IMR-90 (cell line): ENCODE measurements at regions not wholly inside any gene's neighbourhood (a gene's known extent, or its start where the extent isn't known, plus 50 kb on each side); places are given as distances from the start of the nearest gene placed in this dataset.

Experiments used
- ATAC-seq: fragments of 200-7000 bp; cut with Tn5 transposase; 2 replicates; pipeline ENCODE4 v1.9.1; 2020; ENCODE audit warnings: low read depth, mild to moderate bottlenecking, moderate library complexity
- BruUV-seq: library from RNA; stranded (reverse); fragments of 400-500 nt; replicated peaks from 2 replicates; lab custom pipeline; 2021; lab: Mats Ljungman, UMichigan
- CTCF ChIA-PET: fragments of 300-600 bp; formaldehyde crosslinking; extraction: SDS; loops from one replicate; lab custom pipeline; 2021; ENCODE audit warnings: antibody characterized with exemption; lab: Yijun Ruan, JAX
- POLR2A ChIA-PET: fragments of 300-600 bp; sonication (Branson Sonifier 250); formaldehyde crosslinking; loops from one replicate; lab custom pipeline; 2022; ENCODE audit warnings: antibody characterized with exemption; ENCODE audit not compliant: unreplicated experiment; lab: Charles Lee
- DNase-seq: peaks from one replicate; pipeline ENCODE4 v3.0.0; 2013
- H2AFZ ChIP-seq: replicated peaks from 2 replicates; pipeline ENCODE3; 2013; ENCODE audit warnings: low read length, mild to moderate bottlenecking; ENCODE audit not compliant: poor library complexity
- H2AK5ac ChIP-seq: 2 replicates; pipeline ENCODE4 v1.6.1; 2013; ENCODE audit warnings: low read depth, low read length, inconsistent platforms
- H2AK9ac ChIP-seq: replicated peaks from 2 replicates; pipeline ENCODE3; 2013; ENCODE audit warnings: mild to moderate bottlenecking, low read depth, low read length, moderate library complexity; ENCODE audit not compliant: poor library complexity
- H2BK120ac ChIP-seq: 2 replicates; pipeline ENCODE4 v1.6.1; 2013; ENCODE audit warnings: low read depth, low read length, inconsistent platforms
- H2BK15ac ChIP-seq: 3 replicates; pipeline ENCODE4 v1.6.1; 2013; ENCODE audit warnings: low read depth, low read length, inconsistent platforms
- H2BK20ac ChIP-seq: 2 replicates; pipeline ENCODE4 v1.6.1; 2013; ENCODE audit warnings: low read depth, mild to moderate bottlenecking, inconsistent platforms, low read length, moderate library complexity
- H2BK5ac ChIP-seq: 2 replicates; pipeline ENCODE4 v1.6.1; 2013; ENCODE audit warnings: mild to moderate bottlenecking, low read depth, low read length, inconsistent platforms; ENCODE audit not compliant: poor library complexity, severe bottlenecking
- H3K14ac ChIP-seq: replicated peaks from 2 replicates; pipeline ENCODE4 v1.6.1; 2013; ENCODE audit warnings: low read depth, low read length, inconsistent platforms
- H3K18ac ChIP-seq: 2 replicates; pipeline ENCODE4 v1.6.1; 2013; ENCODE audit warnings: low read depth, low read length, control low read depth
- H3K23ac ChIP-seq: 2 replicates; pipeline ENCODE4 v1.6.1; 2013; ENCODE audit warnings: low read depth, low read length, inconsistent platforms
- H3K27ac ChIP-seq: 2 replicates; pipeline ENCODE4 v1.5.1; 2013; ENCODE audit warnings: mild to moderate bottlenecking, control low read depth, low read length; ENCODE audit not compliant: insufficient read depth
- H3K27me3 ChIP-seq: 2 replicates; pipeline ENCODE4 v1.6.1; 2013; ENCODE audit warnings: low read length; ENCODE audit not compliant: control insufficient read depth, insufficient read depth
- H3K36me3 ChIP-seq: 2 replicates; pipeline ENCODE4 v1.6.1; 2013; ENCODE audit warnings: low read length, mixed read lengths; ENCODE audit not compliant: control insufficient read depth, insufficient read depth
- H3K4ac ChIP-seq: 2 replicates; pipeline ENCODE4 v1.6.1; 2013; ENCODE audit warnings: low read depth, low read length, inconsistent platforms
- H3K4me1 ChIP-seq: 2 replicates; pipeline ENCODE4 v1.6.1; 2013; ENCODE audit warnings: low read length, mixed read lengths; ENCODE audit not compliant: control insufficient read depth, insufficient read depth
- H3K4me2 ChIP-seq: 2 replicates; pipeline ENCODE4 v1.6.1; 2013; ENCODE audit warnings: low read depth, mild to moderate bottlenecking, control low read depth, low read length, moderate library complexity
- H3K4me3 ChIP-seq: 2 replicates; pipeline ENCODE4 v1.5.1; 2013; ENCODE audit warnings: low read depth, mild to moderate bottlenecking, control low read depth, low read length, moderate library complexity; ENCODE audit not compliant: insufficient read depth
- H3K56ac ChIP-seq: 2 replicates; pipeline ENCODE4 v1.6.1; 2013; ENCODE audit warnings: low read length, inconsistent platforms; ENCODE audit not compliant: insufficient read depth; ENCODE audit errors: extremely low read depth
- H3K79me1 ChIP-seq, 2 experiments: 2 replicates each; pipeline ENCODE4 v1.6.1; 2013; ENCODE audit warnings: low read length in 2 of 2, inconsistent platforms in 1 of 2, low read depth in 1 of 2
- H3K9ac ChIP-seq: 2 replicates; pipeline ENCODE4 v1.6.1; 2013; ENCODE audit warnings: low read depth, low read length, control low read depth
- H3K9me1 ChIP-seq: 2 replicates; pipeline ENCODE4 v1.6.1; 2013; ENCODE audit warnings: low read length, inconsistent platforms; ENCODE audit not compliant: insufficient read depth
- H3K9me3 ChIP-seq: 2 replicates; pipeline ENCODE4 v1.6.1; 2013; ENCODE audit warnings: low read length; ENCODE audit not compliant: control insufficient read depth, insufficient read depth
- H4K20me1 ChIP-seq: 2 replicates; pipeline ENCODE4 v1.6.1; 2013; ENCODE audit warnings: low read length, inconsistent platforms; ENCODE audit not compliant: insufficient read depth
- H4K5ac ChIP-seq: 2 replicates; pipeline ENCODE4 v1.6.1; 2013; ENCODE audit warnings: mild to moderate bottlenecking, low read depth, low read length, control low read depth
- H4K8ac ChIP-seq, 2 experiments: 2 replicates each; pipeline ENCODE4 v1.6.1; 2013; ENCODE audit warnings: low read depth in 2 of 2, low read length in 2 of 2, control low read depth in 1 of 2, inconsistent platforms in 1 of 2
- H4K91ac ChIP-seq: 2 replicates; pipeline ENCODE4 v1.6.1; 2013; ENCODE audit warnings: low read depth, low read length, inconsistent platforms; ENCODE audit not compliant: insufficient read depth
- FOS ChIP-seq: fragments of 150-350 bp; IDR thresholded peaks from 2 replicates; pipeline ENCODE4 v1.6.1; 2016; ENCODE audit warnings: low read depth, low read length
- dilution Hi-C: fragments of 300-500 bp; cut with HindIII; formaldehyde crosslinking; loops from one replicate; pipeline ENCODE4 v1.14.3; 2018; ENCODE audit warnings: low sequenced_read_pairs; ENCODE audit not compliant: unreplicated experiment
- in situ Hi-C: fragments of 300-500 bp; cut with MboI; formaldehyde crosslinking; loops from 3 replicates; pipeline ENCODE4 v1.14.3; 2019; ENCODE audit warnings: low sequenced_read_pairs, inconsistent platforms, mixed read lengths
- intact Hi-C: fragments of 100-400 bp; cut with micrococcal nuclease; formaldehyde crosslinking; loops from 2 replicates; pipeline ENCODE4 v1.10.0; 2022

GRCh38 chr4:35124106-35124505 lies 1120.2 kb downstream of the ARAP2 start:
- H3K4me1 ChIP-seq = no peaks in the 10 kb centered on the region
- no peak overlapping the region for H3K9ac ChIP-seq
- H3K9me1 ChIP-seq = no peaks in the 10 kb centered on the region
- H4K20me1 ChIP-seq = no peaks in the 10 kb centered on the region
- CTCF ChIA-PET = no interaction called here
- H2AK9ac ChIP-seq = no peak overlapping the region
- H2BK15ac ChIP-seq = no peak overlapping the region
- no peak overlapping the region for H4K91ac ChIP-seq
- BruUV-seq = no TSS peak
- no peak for TF ChIP-seq FOS
- H2BK5ac ChIP-seq = no peak overlapping the region
- H2AFZ ChIP-seq = no peak overlapping the region
- H3K4me3 ChIP-seq = no peak overlapping the region
- no peak overlapping the region for H2BK120ac ChIP-seq
- no peaks in the 10 kb centered on the region for H3K27me3 ChIP-seq
- intact Hi-C loops = no loop called here
- no peak overlapping the region for H3K18ac ChIP-seq
- H3K56ac ChIP-seq = no peak overlapping the region
- no peak overlapping the region for H3K23ac ChIP-seq
- H3K9me3 ChIP-seq = peaks cover 3% of the 10 kb centered on the region; the same call in 1 of the 2 replicates
- H3K79me1 ChIP-seq = no peaks in the 10 kb centered on the region
- no peak overlapping the region for H3K4me2 ChIP-seq
- POLR2A ChIA-PET = no interaction called here
- H2BK20ac ChIP-seq = no peak overlapping the region
- H3K36me3 ChIP-seq = no peaks in the 10 kb centered on the region
- H4K8ac ChIP-seq = no peak overlapping the region
- no peak overlapping the region for H3K14ac ChIP-seq
- no peak overlapping the region for H4K5ac ChIP-seq
- in situ Hi-C loops = no loop called here
- DNase-seq (no peak), ATAC-seq (no peak)
- H3K4ac ChIP-seq = no peak overlapping the region
- dilution Hi-C loops = no loop called here
- no peak overlapping the region for H2AK5ac ChIP-seq
- no peak overlapping the region for H3K27ac ChIP-seq
